Spleen (tissue), 11 donors: ENCODE measurements at regions not wholly inside any gene's neighbourhood (a gene's known extent, or its start where the extent isn't known, plus 50 kb on each side); places are given as distances from the start of the nearest gene placed in this dataset.

ENCODE experiments used
- DNase-seq: peaks from one replicate; pipeline ENCODE4 v3.0.0-alpha.2; 2020
- H3K27ac ChIP-seq, 8 donors: fragments of 200-600 bp; sonication (generic) in 7 of 8; 1 replicate in 4 of 8; 2 replicates in 4 of 8; pipeline versions ENCODE4 v1.5.0 to v1.8.0; 2016 to 2021; ENCODE audit warnings: inconsistent platforms in 4 of 8, mild to moderate bottlenecking in 4 of 8, moderate library complexity in 1 of 8
- H3K27me3 ChIP-seq, 7 donors: fragments of 200-600 bp; sonication (generic) in 6 of 7; replicated peaks in 1 of 7; 1 replicate in 4 of 7; 2 replicates in 3 of 7; pipeline versions ENCODE4 v1.5.0 to v1.8.0; 2016 to 2021; ENCODE audit warnings: inconsistent platforms in 3 of 7, mild to moderate bottlenecking in 1 of 7
- H3K36me3 ChIP-seq, 6 donors: fragments of 200-600 bp; sonication (generic) in 5 of 6; 1 replicate in 4 of 6; 2 replicates in 2 of 6; pipeline versions ENCODE4 v1.5.0 to v1.8.0; 2016 to 2021; ENCODE audit warnings: inconsistent platforms in 2 of 6
- H3K4me1 ChIP-seq, 6 donors: fragments of 200-600 bp; sonication (generic) in 5 of 6; 1 replicate in 3 of 6; 2 replicates in 3 of 6; pipeline versions ENCODE4 v1.5.0 to v1.8.0; 2016 to 2021; ENCODE audit warnings: inconsistent platforms in 3 of 6
- H3K4me3 ChIP-seq, 8 donors: fragments of 200-600 bp; sonication (generic) in 7 of 8; 1 replicate in 4 of 8; 2 replicates in 4 of 8; pipeline versions ENCODE4 v1.5.0 to v1.8.0; 2016 to 2021; ENCODE audit warnings: inconsistent platforms in 4 of 8, mild to moderate bottlenecking in 4 of 8, moderate library complexity in 2 of 8
- H3K9me3 ChIP-seq, 8 donors: fragments of 200-600 bp; sonication (generic) in 7 of 8; 1 replicate in 4 of 8; 2 replicates in 4 of 8; pipeline versions ENCODE4 v1.5.0 to v1.8.0; 2016 to 2021; ENCODE audit warnings: inconsistent platforms in 4 of 8
- CTCF ChIP-seq, 11 experiments: fragments of 200-600 bp in 7 of 11; fragments of 450-650 bp in 4 of 11; sonication (generic) in 4 of 11; IDR thresholded peaks in 8 of 11; conservative IDR thresholded peaks in 3 of 11; 1 replicate in 7 of 11; 2 replicates in 4 of 11; pipeline versions ENCODE4 v1.4.0 to v1.8.0; 2016 to 2021; ENCODE audit warnings: antibody characterized with exemption in 11 of 11, inconsistent platforms in 4 of 11, mild to moderate bottlenecking in 1 of 11
- POLR2A ChIP-seq, 3 donors: fragments of 450-650 bp; IDR thresholded peaks; one replicate each; pipeline ENCODE4 v1.5.1; 2017; ENCODE audit warnings: antibody characterized with exemption in 3 of 3, mild to moderate bottlenecking in 1 of 3
- POLR2AphosphoS5 ChIP-seq, 3 donors: sonication (generic); formaldehyde crosslinking; IDR thresholded peaks; one replicate each; pipeline ENCODE4 v1.5.1; 2017; ENCODE audit warnings: antibody characterized with exemption in 3 of 3
- WGBS, 5 donors: extraction: QIAGEN DNeasy Blood & Tissue Kit in 3 of 5; methylation state at CpG; one replicate each; pipeline versions ENCODE4 v1.1.5 to v1.1.7; 2013 to 2018; 5-methylcytosine and 5-hydroxymethylcytosine counted together
- intact Hi-C: fragments of 100-400 bp; cut with DNase I; formaldehyde crosslinking; loops from one replicate; pipeline ENCODE4 v1.15.0; 2023; ENCODE audit warnings: low total_unique reads
- donor health status: healthy with polysubstance abuse.
- donor health status: DM: no; HTN: no; CAD: no; lungs with moderate emphysema.
- donor health status: DM: no; HTN: no; CAD: no.
- donor health status: Bipolar disorder and iron deficiency.
- donor health status: healthy.
- donor health status: DM: no; HTN: no; CAD: no.
- donor health status: DM: yes; HTN: yes; CAD: no.

- H3K4me1 ChIP-seq, result peaks cover 6 to 36% (median 16%) of the 10 kb centered on the region in 6 donors
- no peak overlapping the region for H3K27ac ChIP-seq
- H3K9me3 ChIP-seq, result no peaks in the 10 kb centered on the region
- no peaks in the 10 kb centered on the region for H3K36me3 ChIP-seq
- 74 to 93% (median 84%) methylated on average over 2 of the region's 2 CpGs for WGBS, 5 donors
- H3K4me3 ChIP-seq, result no peak overlapping the region
- H3K27me3 ChIP-seq, result no peaks in the 10 kb centered on the region
- intact Hi-C loops, result no loop called here
- TF ChIP-seq CTCF (IDR thresholded peaks at IDR 0.05 in 8 of 11, conservative IDR thresholded peaks at IDR 0.05 in 3 of 11) (no peak), POLR2AphosphoS5 (IDR thresholded peaks at IDR 0.05) (no peak), POLR2A (IDR thresholded peaks at IDR 0.05) (no peak)
- DNase-seq, result no peak
These were observed 75.4 kb downstream of the DUSP6 start for GRCh38 chr12:89276860-89277259.

DNA sequence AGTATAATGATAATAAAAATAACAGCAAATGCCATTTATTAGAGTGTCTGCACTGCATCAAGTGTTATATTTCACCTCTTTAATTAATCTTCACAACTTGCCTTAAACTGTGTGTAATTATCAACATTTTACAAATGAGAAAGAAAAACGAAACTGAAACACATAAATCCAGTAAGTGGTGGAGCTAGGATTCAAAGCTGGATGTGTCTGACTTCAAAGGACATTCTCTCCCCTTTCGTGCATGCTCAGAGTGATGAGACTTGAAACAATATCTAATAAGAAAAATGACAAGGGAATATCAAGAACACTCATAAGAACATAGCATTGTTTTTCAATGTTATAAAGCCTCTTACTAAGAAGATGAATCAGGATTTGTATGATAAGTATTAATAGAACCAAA, 78.8 kb downstream of the DUSP6 start:
- Histone ChIP-seq H3K27me3 (no peaks in the 10 kb centered on the region), H3K4me3 (no peak overlapping the region), H3K9me3 (peaks cover 0 to 5% (median 0%) of the 10 kb centered on the region in 8 donors), H3K27ac (peak overlapping the region in 3 of 8 donors; percentile 9 to 30 (median 20)), H3K36me3 (no peaks in the 10 kb centered on the region), H3K4me1 (peaks cover 0 to 7% (median 0%) of the 10 kb centered on the region in 6 donors)
- 33 to 55% (median 47%) methylated on average over 2 of the region's 2 CpGs for WGBS, 5 donors
- no peak for DNase-seq
- no peak for TF ChIP-seq POLR2AphosphoS5 (IDR thresholded peaks at IDR 0.05)
- TF ChIP-seq CTCF (IDR thresholded peaks at IDR 0.05 in 8 of 11, conservative IDR thresholded peaks at IDR 0.05 in 3 of 11), result no peak
- TF ChIP-seq POLR2A (IDR thresholded peaks at IDR 0.05), result no peak
- intact Hi-C loops, result no loop called here

- Histone ChIP-seq H3K4me3 (no peak overlapping the region), H3K27me3 (no peaks in the 10 kb centered on the region), H3K9me3 (peaks cover 0 to 5% (median 0%) of the 10 kb centered on the region in 8 donors), H3K36me3 (no peaks in the 10 kb centered on the region), H3K4me1 (peaks cover 0 to 25% (median 15%) of the 10 kb centered on the region in 6 donors), H3K27ac (no peak overlapping the region)
- DNase-seq, result no peak
- intact Hi-C loops, result no loop called here
- WGBS, 5 donors, result 94 to 97% (median 96%) methylated on average over 4 of the region's 4 CpGs
- no peak for TF ChIP-seq CTCF (IDR thresholded peaks at IDR 0.05 in 8 of 11, conservative IDR thresholded peaks at IDR 0.05 in 3 of 11)
- no peak for TF ChIP-seq POLR2A (IDR thresholded peaks at IDR 0.05)
- no peak for TF ChIP-seq POLR2AphosphoS5 (IDR thresholded peaks at IDR 0.05)
These were observed 81.8 kb downstream of the DUSP6 start for GRCh38 chr12:89270548-89270947.

DNA sequence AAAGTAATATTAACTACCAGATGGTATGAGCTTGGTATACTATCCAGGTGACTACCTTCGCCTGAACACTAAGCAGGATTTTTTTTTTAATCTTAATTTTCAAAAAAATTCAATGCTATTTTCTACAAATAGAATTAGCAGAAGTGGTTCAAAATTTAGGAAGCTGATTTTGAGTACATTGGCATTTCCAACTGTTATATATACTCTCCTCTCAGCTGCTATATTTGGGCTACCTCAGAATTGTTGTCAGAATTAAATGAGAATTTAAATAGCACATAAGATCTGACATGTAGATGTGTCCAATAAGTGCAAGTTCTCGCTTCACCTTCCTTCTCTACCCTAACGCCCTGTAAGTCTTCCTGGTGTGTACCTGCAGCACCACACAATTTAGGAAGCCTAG, 83.1 kb downstream of the DUSP6 start:
- no peak for TF ChIP-seq POLR2A (IDR thresholded peaks at IDR 0.05)
- TF ChIP-seq CTCF (IDR thresholded peaks at IDR 0.05 in 8 of 11, conservative IDR thresholded peaks at IDR 0.05 in 3 of 11), result no peak
- TF ChIP-seq POLR2AphosphoS5 (IDR thresholded peaks at IDR 0.05), result no peak
- Histone ChIP-seq H3K4me1 (peaks cover 0 to 25% (median 15%) of the 10 kb centered on the region in 6 donors), H3K9me3 (peaks cover 0 to 5% (median 0%) of the 10 kb centered on the region in 8 donors), H3K4me3 (no peak overlapping the region), H3K36me3 (no peaks in the 10 kb centered on the region), H3K27me3 (no peaks in the 10 kb centered on the region), H3K27ac (no peak overlapping the region)
- WGBS, 5 donors, result 85 to 90% (median 90%) methylated on average over 3 of the region's 3 CpGs
- intact Hi-C loops, result no loop called here
- DNase-seq, result no peak
